Spinal cord (tissue), 9 donors: ENCODE measurements at regions not wholly inside any gene's neighbourhood (a gene's known extent, or its start where the extent isn't known, plus 50 kb on each side); places are given as distances from the start of the nearest gene placed in this dataset.

Experiments
- DNase-seq, 6 donors: peaks; one replicate each; pipeline versions ENCODE4 v3.0.0 to v3.0.0-alpha.2; 2013 to 2015; ENCODE audit warnings: low spot score in 6 of 6, low read depth in 4 of 6
- H3K27ac ChIP-seq: one replicate; pipeline ENCODE4 v1.5.1; 2013; ENCODE audit warnings: low read depth, low read length, control low read depth
- H3K27me3 ChIP-seq: one replicate; pipeline ENCODE4 v1.6.1; 2013; ENCODE audit warnings: low read length; ENCODE audit not compliant: control insufficient read depth, insufficient read depth
- H3K36me3 ChIP-seq: one replicate; pipeline ENCODE4 v1.6.1; 2013; ENCODE audit warnings: low read length; ENCODE audit not compliant: control insufficient read depth, insufficient read depth
- H3K4me1 ChIP-seq: one replicate; pipeline ENCODE4 v1.6.1; 2013; ENCODE audit warnings: low read length; ENCODE audit not compliant: control insufficient read depth, insufficient read depth
- H3K4me3 ChIP-seq: one replicate; pipeline ENCODE4 v1.5.1; 2013; ENCODE audit warnings: low read depth, low read length, control low read depth
- H3K9me3 ChIP-seq: one replicate; pipeline ENCODE4 v1.6.1; 2013; ENCODE audit warnings: low read length; ENCODE audit not compliant: control insufficient read depth, insufficient read depth
- WGBS: methylation state at CpG from one replicate; pipeline ENCODE4 v1.1.5; 2013; ENCODE audit warnings: missing lambda C conversion rate; ENCODE audit not compliant: insufficient coverage; 5-methylcytosine and 5-hydroxymethylcytosine counted together
- donor health status: healthy.

DNA sequence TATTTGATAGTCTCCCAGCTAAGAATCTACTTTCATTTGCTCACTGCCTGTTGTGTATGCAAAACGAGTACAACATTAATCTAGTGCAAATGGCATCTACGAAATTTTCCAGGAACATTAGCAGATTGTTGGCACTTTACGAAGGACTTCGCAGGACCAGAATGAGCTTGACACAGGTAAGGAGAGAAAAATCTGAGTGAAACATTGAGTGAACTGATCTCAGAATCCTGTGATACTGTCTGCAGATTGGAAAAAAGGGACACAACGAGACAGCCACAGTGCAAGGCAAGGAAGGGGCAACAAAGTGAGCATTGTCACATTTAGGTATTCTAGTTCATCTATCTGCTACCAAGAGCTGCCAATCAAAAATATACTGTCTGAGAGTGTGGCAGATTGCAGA, 350.5 kb downstream of the ZNF608 start:
- no peak overlapping the region for H3K4me3 ChIP-seq
- H3K9me3 ChIP-seq, result no peaks in the 10 kb centered on the region
- no peak overlapping the region for H3K27ac ChIP-seq
- WGBS, result 72% methylated on average over 4 of the region's 5 CpGs
- DNase-seq, result peak in 1 of 6 donors; percentile 39
- no peaks in the 10 kb centered on the region for H3K36me3 ChIP-seq
- H3K4me1 ChIP-seq, result peaks cover 14% of the 10 kb centered on the region
- no peaks in the 10 kb centered on the region for H3K27me3 ChIP-seq

DNA sequence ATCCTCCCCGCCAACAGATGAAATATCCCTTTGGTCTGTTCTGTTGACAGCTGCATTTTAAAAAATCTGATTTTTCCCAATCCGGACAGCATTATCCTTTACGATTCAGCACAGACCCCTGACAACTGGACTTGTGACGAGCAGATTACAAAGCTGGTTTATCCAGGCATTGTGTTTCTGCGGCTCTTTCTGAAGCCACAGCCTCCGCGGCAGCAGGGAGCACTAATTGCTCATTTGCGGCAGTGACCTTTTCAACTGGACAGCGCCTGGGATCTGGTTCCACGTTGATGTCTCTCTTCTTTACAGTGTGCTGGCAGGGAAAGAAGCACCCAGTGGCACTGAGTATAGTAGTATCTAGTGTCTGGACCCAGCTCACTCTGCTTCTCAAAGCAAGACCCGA, 351.2 kb downstream of the ZNF608 start:
- 16% methylated on average over 10 of the region's 11 CpGs for WGBS
- H3K27ac ChIP-seq, result no peak overlapping the region
- peak in 2 of 6 donors; percentile 63 to 74 for DNase-seq
- peaks cover 2% of the 10 kb centered on the region for H3K9me3 ChIP-seq
- H3K36me3 ChIP-seq, result no peaks in the 10 kb centered on the region
- H3K4me3 ChIP-seq, result no peak overlapping the region
- no peaks in the 10 kb centered on the region for H3K27me3 ChIP-seq
- peaks cover 14% of the 10 kb centered on the region for H3K4me1 ChIP-seq

DNA sequence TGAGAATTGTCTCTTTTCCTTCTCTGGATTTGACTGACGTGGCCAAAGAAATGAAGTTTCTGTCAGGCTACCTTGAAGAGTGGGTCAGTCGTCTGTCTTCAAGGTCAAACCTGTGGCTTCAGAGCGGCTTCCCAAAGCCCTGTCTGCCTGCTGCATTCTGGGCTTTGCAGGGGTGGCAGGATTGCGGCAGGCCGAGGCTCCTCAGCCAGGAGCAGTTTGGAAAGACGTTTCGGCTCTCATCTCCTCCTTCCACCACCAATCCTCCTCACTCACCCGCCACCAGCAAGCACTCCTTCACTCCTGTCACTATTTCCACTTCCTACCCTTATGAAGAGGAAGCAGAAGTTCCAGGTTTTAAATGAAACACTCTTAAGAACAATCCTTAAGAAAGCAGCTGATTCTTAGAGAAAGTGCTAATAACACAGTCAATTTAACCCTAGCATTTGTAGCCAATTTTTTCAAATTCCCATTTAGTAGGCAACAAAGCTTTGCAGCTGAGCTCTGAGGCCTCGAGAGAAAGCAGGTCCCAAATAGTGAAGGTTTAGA, 351.7 kb downstream of the ZNF608 start:
- 54% methylated on average over 8 of the region's 9 CpGs for WGBS
- Histone ChIP-seq H3K27me3 (no peaks in the 10 kb centered on the region), H3K9me3 (peaks cover 3% of the 10 kb centered on the region), H3K4me1 (peaks cover 14% of the 10 kb centered on the region), H3K4me3 (no peak overlapping the region), H3K27ac (no peak overlapping the region), H3K36me3 (no peaks in the 10 kb centered on the region)
- DNase-seq, result peak in 2 of 6 donors; percentile 26 to 64

DNA sequence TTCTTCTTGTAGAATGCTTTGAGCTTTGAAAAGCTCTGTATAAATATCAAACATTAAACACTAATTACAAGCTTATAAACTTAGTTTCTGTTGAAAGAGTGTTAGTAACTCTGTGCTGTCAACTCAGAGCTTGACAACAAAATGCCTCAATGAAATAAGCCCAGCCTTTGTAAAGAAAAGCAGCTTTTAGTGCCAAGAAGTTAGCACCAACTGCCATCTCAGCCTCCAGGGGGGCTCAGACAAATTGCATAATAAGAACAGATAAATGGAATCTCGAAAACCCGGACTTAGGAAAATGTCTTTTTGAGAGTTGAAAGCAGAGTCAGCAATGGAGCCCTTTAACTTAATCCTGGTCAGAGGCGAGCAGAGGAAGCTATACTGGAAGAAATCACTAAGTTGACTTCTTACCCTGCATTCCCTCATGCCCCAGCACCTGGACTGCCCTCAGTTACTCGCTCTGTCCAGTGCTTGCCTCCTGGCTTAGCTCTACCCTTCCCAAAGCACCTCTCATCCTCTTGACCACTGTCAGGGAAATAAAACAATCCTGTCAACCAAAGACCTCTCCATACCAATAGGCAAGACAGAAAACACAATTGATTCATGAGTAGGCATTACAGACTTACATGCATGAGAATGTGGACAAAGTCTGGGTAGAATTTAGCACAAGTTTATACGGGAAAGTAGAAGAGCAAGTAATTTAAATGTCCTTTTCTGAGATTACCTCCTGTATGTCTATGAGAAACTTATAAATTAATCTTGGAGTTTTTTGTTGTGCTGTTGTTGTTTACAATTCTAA, 352.7 kb downstream of the ZNF608 start:
- DNase-seq, result peak in 2 of 6 donors; percentile 39 to 62
- H3K4me3 ChIP-seq, result no peak overlapping the region
- H3K9me3 ChIP-seq, result peaks cover 3% of the 10 kb centered on the region
- H3K36me3 ChIP-seq, result no peaks in the 10 kb centered on the region
- WGBS, result 43% methylated on average over 4 of the region's 5 CpGs
- H3K4me1 ChIP-seq, result peaks cover 14% of the 10 kb centered on the region
- H3K27me3 ChIP-seq, result no peaks in the 10 kb centered on the region
- no peak overlapping the region for H3K27ac ChIP-seq

DNA sequence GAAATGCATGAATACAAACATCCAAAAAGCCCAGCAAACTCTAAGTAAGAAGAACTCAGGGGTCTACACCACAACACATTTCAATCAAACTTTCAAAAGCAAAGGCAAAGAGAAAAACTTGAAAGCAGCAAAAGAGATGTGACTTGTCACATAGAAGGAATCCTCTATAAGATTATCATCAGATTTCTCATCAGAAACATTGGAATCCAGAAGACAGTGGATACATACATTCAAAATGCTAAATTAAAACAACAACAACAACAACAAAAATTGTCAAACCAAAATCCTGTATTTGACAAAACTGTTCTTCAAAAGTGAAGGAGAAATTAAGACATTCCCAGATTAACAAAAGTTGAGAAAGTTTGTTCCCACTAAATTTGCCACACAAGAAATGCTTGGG, 362.7 kb downstream of the ZNF608 start:
- H3K4me3 ChIP-seq, result no peak overlapping the region
- H3K4me1 ChIP-seq, result no peaks in the 10 kb centered on the region
- no peaks in the 10 kb centered on the region for H3K27me3 ChIP-seq
- no peaks in the 10 kb centered on the region for H3K36me3 ChIP-seq
- no peak overlapping the region for H3K27ac ChIP-seq
- peaks cover 14% of the 10 kb centered on the region for H3K9me3 ChIP-seq
- DNase-seq, result no peak

DNA sequence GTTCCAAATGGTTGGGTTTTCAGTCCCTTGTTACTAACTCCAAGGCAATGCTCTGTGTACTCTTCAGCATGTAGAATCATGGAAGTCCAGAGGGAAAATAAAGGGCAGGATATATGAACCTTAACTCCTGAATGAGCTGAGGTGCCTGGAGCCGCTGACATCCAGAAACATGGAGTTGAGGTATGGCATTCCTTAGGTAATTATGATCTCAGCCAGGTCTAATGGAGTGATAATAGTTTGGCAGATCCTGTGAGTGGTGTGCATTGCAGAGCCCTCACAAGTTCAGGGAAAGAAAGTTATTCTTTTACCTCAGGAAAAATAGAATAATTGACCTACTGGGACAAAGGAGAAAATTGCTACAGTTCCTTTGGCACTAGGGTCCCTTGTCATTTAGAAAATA, 369.1 kb downstream of the ZNF608 start:
- Histone ChIP-seq H3K4me3 (no peak overlapping the region), H3K27ac (no peak overlapping the region), H3K4me1 (no peaks in the 10 kb centered on the region), H3K27me3 (no peaks in the 10 kb centered on the region), H3K9me3 (peaks cover 4% of the 10 kb centered on the region), H3K36me3 (no peaks in the 10 kb centered on the region)
- no peak for DNase-seq
- WGBS, result 75% methylated on average over 1 of the region's 1 CpG

DNA sequence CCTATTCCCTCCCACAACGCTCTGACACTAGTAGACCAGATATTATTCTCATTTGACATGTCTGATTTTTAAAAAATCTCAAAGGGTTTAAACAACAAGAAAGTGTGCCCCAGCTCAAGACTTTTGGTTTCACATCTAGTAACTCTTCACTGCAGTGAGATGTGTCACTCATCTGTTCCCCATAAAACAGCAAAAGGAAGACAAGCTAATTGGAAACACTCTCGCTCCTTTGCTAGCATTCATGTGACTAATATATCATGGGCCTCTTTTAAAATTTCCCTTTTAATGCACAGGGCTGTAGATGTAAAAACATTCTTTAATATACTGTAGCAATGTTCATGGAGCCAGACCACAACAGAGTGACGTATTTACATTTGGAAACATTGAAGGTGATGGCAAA, 372.6 kb downstream of the ZNF608 start:
- whole genome bisulfite sequencing, result 89% methylated on average over 1 of the region's 3 CpGs
- H3K9me3 ChIP-seq, result no peaks in the 10 kb centered on the region
- no peaks in the 10 kb centered on the region for H3K36me3 ChIP-seq
- no peaks in the 10 kb centered on the region for H3K4me1 ChIP-seq
- H3K4me3 ChIP-seq, result no peak overlapping the region
- no peaks in the 10 kb centered on the region for H3K27me3 ChIP-seq
- DNase-seq, result no peak
- H3K27ac ChIP-seq, result no peak overlapping the region

DNA sequence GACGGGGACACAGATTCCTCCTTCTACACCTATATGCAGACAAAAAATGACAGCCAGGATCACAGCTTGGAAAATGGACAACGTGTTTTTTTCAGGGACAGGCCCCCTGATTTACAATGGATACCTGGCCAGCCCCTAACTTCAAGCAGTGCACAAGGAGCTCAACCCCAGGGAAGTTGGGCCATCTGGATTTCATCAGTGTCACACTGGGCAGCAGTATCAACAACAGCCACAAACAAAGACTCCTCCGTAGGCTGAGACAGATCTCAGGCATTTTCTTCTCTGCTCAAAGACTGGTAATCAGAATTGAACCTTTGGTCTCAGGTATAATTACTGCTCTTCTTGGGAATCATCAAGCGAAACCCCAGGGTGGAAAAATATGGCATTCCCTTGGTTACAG, 374.0 kb downstream of the ZNF608 start:
- Histone ChIP-seq H3K4me1 (no peaks in the 10 kb centered on the region), H3K36me3 (no peaks in the 10 kb centered on the region), H3K27ac (no peak overlapping the region), H3K4me3 (no peak overlapping the region), H3K27me3 (no peaks in the 10 kb centered on the region), H3K9me3 (no peaks in the 10 kb centered on the region)
- 94% methylated on average over 3 of the region's 4 CpGs for WGBS
- no peak for DNase-seq

DNA sequence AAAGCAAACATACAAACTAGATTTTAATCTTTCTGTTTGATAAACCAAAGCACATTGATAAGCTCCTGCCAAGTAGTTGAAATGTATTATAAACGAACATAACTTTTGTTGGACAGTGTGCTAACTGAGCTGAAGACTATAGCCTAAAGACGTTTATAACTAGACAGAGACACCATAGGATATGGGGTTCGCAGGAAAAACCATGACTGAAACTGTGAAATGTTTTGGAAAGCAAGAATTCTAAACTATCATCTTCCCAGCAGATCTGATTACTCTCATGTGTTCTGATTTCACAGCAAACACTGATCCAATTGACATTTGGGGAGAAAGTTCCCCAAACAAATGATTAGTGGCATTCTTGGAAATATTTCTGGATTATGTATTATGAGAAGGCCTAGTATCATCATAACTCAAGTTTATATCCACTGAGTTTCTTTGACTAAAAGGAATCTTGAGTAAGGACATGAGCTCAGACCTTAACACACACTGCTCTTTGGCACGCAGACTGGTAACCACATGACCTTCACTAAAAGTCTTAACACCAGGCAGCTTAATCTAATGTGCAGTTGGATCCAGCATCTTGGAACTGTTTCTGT, 375.2 kb downstream of the ZNF608 start:
- H3K27ac ChIP-seq, result no peak overlapping the region
- DNase-seq, result no peak

DNA sequence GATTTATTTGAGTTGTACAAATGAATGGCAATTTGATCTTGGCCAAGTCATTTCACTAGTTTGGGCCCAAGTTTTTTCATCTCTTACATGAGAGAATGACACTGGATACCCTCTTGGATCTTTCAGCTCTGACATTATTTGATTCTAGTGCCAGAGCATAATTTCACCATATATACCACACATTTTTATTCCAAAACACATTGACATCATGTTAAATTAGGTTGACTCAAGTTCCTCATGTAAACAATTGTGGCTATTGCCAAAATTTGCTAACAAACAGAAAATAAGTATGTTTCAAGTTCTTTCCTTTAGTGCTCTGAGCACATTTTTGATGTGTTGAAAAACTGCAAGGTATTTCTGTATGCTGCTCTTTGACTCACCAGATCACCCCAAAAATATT, 375.8 kb downstream of the ZNF608 start:
- DNase-seq, result no peak
- no peak overlapping the region for H3K27ac ChIP-seq
- no peaks in the 10 kb centered on the region for H3K36me3 ChIP-seq
- no peaks in the 10 kb centered on the region for H3K27me3 ChIP-seq
- no peak overlapping the region for H3K4me3 ChIP-seq
- H3K9me3 ChIP-seq, result no peaks in the 10 kb centered on the region
- H3K4me1 ChIP-seq, result peaks cover under 1% of the 10 kb centered on the region

More for the DNA sequence above, 375.2 kb downstream of the ZNF608 start:
- no peaks in the 10 kb centered on the region for H3K9me3 ChIP-seq
- no peak overlapping the region for H3K4me3 ChIP-seq
- no peaks in the 10 kb centered on the region for H3K4me1 ChIP-seq
- no peaks in the 10 kb centered on the region for H3K27me3 ChIP-seq
- H3K36me3 ChIP-seq, result no peaks in the 10 kb centered on the region
- WGBS, result 100% methylated on average over 2 of the region's 4 CpGs
